KG1 (cell line): ENCODE measurements at regions not wholly inside any gene's neighbourhood (a gene's known extent, or its start where the extent isn't known, plus 50 kb on each side); places are given as distances from the start of the nearest gene placed in this dataset.
"Not testable (repeated sequence)": the region's sequence is repeated elsewhere in the genome, so short reads cannot be mapped to it uniquely, and the experiment has no call there.

ENCODE experiments used
- DNase-seq: peaks from one replicate; lab custom pipeline; 2025; lab: John Stamatoyannopoulos, UW

DNA sequence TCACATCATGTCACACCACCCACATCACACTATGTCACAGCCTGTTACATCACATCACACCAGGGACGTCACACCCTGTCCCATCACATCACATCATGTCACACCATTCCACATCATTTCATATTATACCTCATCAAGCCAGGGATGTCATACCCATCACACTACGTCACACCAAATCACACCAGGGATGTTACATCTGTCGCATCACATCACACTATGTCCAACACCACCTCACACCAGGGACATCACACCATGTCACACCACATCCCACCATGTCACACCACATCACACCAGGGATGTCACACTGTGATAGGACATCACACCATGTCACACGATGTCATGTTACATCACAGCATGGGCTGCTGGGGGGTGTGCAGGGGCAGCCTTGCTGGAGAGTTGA is 110.6 kb downstream of the TMEM121 start:
- no peak for DNase-seq

GRCh38 chr14:105637345-105637744 is 111.0 kb downstream of the TMEM121 start:
- not testable (repeated sequence) for DNase-seq

GRCh38 chr14:105639969-105640931 is 113.9 kb downstream of the TMEM121 start:
- not testable (repeated sequence) for DNase-seq

- no peak for DNase-seq
These were observed 114.9 kb downstream of the TMEM121 start for GRCh38 chr14:105641075-105641937.

- DNase-seq: not testable (repeated sequence)
These were observed 115.6 kb downstream of the TMEM121 start for GRCh38 chr14:105641951-105642350.

DNA sequence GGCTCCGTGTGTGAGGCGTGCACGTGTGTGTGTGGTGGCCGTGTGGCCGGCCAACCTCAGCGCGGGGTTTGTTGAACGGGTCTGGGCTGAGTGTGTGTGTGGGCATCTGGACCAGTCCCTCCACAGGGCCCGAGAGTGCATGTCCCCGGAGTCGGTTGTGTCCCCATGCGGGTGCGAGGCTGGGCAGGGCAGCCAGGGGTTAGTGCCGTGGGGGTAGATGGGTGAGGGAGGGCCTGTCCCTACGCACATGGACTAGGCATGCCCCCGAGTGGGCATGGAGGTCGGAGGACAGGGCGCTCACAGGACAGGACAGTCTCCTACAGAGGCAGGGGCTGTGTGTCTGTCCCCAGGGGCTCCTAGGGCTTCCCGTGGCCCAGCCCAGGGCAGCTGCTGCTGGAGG is 116.1 kb downstream of the TMEM121 start:
- not testable (repeated sequence) for DNase-seq

DNA sequence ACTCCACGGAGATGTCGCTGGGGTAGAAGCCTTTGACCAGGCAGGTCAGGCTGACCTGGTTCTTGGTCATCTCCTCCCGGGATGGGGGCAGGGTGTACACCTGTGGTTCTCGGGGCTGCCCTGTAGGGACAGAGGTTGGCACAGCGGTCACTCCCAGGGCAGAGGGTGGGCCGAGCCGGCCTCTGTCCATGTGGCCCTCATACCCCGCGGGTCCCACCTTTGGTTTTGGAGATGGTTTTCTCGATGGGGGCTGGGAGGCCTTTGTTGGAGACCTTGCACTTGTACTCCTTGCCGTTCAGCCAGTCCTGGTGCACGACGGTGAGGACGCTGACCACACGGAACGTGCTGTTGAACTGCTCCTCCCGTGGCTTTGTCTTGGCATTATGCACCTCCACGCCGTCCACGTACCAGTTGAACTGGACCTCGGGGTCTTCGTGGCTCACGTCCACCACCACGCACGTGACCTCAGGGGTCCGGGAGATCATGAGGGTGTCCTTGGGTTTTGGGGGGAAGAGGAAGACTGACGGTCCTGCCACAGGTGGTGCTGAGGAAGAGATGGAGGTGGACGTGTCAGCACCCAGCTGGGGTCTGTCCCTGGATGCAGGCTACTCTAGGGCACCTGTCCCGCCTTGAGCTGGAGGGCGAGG is 117.1 kb downstream of the TMEM121 start:
- not testable (repeated sequence) for DNase-seq

DNA sequence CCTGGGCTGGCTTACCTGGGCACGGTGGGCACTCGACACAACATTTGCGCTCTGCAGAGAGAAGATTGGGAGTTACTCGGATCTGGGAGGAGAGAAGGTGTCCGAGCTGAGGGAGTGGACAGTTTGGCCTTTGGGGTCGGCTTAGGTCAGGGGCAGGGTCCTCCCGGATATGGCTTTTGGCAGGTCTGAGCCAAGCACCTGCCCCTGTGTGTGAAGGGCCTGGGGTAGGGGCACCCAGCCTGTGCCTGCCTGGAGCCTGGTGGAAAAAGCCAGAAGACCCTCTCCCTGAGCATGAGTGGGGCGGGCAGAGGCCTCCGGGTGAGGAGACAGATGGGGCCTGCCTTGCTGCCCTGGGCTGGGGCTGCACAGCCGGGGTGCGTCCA is 117.7 kb downstream of the TMEM121 start:
- DNase-seq: not testable (repeated sequence)

- not testable (repeated sequence) for DNase-seq
These were observed 118.1 kb downstream of the TMEM121 start for GRCh38 chr14:105644457-105644856.

DNA sequence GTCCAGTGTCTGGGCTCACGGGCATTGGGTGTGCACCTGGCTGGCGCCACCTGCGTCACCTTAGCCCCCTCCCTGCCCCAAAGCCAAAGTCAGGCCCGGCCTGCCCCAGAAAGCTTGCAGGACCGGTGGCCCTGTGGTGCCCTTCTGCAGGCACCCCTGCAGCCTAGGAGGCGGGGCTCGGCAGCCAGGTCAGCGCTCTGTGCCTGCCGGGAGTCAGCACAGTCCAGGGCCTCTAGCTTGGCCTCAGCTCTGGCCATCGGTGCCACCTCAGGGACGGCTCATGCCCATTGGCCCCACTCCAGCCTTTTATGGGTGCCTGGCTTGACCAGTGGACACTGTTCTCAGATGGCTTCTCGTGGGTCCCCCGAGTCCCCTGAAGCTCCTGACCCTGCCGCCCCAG is 118.5 kb downstream of the TMEM121 start:
- not testable (repeated sequence) for DNase-seq

DNA sequence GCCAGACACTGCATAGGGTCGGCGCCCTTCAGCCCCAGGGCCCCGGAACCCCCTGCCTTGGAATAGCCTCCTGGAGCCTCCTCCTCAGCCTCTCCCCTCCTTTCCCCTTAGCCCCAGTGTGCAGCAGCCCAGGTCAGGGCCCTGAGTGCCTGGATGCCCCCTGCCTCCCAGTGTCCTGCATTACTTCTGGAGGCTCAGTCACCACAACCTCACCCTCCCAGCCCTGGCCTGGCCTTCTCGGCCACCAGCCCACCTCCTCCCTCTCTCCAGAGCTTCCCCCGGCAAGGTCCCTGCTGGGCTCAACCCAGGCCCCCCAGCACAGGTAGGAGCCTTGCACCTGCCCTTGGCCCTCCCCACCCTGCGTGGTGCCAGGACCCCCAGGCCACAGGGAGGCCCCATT is 119.0 kb downstream of the TMEM121 start:
- not testable (repeated sequence) for DNase-seq

DNA sequence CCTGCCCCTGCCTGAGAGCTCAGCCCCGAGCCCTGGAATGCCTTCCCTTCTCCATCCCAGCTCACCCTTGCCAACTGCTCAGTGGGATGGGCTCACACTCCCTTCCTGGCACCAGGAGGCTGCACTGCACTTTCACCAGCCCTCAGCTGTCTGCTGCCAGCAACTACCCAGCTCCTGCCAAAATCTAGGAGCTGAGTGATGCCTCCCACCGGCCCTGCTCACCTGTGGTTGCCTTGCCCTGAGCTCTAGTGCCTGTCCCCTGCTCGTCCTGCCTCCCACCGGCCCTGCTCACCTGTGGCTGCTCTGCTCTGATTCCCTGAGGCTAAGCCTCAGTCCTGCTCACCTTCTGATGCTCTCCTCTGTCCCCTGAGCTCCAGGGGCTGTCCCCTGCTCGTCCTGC is 119.8 kb downstream of the TMEM121 start:
- DNase-seq: no peak

DNA sequence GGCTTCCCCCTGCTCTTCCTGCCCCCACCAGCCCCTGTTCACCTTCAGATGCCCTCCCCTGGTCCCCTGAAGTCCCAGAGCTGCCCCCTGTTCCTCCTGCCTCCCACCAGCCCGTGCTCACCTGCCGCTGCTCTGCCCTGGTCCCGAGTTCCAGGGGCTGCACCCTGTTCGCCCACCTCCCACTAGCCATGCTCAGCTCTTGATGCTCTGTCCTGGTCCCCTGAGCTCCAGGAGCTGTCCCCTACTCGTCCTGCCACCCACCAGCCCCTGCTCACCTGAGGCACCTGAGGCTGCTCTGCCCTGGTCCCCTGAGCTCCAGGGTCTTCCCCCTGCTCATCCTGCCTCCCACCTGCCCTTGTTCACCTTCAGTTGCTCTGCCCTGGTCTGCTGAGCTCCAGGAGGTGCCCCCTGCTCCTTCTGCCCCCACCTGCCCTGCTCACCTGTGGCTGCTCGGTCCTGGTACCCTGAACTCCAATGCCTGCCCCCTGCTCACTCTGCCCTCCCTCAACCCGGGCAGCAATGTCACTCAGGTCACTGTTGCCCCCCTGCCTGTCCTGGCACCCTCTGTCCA is 120.4 kb downstream of the TMEM121 start:
- not testable (repeated sequence) for DNase-seq

DNA sequence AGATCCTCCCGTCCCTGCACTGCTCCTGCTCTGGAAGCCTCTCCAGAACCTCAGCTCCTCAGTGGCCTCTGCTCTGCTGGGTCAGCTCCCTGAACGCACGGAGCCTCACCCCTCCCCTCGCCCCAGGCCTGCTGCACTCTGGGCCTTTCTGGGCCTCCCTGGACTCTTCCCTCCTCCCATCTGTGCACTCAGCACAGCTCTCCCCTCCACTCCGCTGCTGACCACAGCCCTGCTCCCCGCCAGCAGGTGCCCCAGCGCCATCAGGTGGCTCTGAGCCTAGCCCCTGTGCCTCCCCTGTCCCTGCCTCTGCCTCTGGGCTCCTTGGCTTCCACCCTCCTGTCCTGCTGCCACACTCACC is 121.0 kb downstream of the TMEM121 start:
- not testable (repeated sequence) for DNase-seq

- no peak for DNase-seq
These were observed 121.6 kb downstream of the TMEM121 start for GRCh38 chr14:105647784-105648608.

GRCh38 chr14:105648609-105649535 is 122.5 kb downstream of the TMEM121 start:
- not testable (repeated sequence) for DNase-seq

DNA sequence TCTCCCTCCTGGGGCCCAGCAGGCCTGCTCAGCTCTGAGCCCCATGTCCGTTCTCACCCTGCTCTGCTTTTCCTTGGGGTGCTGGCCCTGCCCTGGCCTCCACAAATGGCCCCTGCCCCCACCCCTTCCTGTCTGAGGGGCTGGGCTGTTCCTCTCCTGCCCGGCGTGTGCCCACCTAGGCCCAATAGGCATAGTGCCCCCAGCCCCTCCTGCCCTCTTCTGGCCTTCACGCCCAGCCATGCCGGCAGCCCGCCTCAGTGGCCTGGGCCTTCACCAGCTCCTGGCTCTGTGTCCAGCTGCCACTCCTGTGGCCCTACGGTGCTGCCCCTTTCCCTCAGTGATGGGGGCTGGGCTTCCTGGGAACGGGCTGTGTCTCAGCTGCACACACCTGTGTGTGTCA is 125.9 kb downstream of the TMEM121 start:
- not testable (repeated sequence) for DNase-seq

DNA sequence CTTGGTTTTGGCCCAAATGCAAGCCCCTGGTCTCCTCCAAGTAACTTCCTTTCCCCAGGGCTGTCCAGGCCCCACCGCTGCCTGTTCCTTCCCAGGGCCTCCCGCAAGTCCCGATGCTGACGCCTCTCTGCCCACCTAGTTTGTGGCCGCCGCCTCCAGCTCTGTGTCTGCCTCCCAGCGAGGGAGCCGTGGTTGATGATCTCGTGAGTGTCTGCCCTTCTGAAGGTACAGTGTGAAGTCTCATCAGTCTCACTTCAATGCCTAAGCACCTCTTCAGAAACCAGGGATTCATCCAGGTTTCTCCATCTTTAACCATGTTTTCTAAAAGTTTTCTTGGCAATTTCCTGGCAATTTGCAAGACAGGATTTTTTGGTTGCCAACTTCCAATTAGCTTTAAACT is 127.5 kb downstream of the TMEM121 start:
- DNase-seq: not testable (repeated sequence)

DNA sequence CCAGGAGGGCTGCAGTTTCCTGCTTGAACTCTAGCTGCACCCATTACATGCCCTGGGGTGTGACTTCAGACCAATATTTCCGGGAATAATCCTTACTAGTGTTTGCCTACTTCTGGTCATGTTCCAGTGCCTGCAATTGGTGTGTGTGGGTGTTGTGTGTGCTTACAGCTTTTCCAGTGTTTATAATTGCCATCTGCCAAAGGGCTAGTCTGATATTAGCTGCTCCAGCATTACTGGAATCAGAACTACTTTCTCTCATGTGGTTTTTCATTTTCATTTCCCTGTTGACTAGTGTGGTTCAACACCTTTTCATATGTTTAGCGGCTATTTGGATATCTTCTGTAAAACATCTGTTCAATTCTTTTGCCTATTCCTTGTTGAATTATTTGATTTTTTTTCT is 132.9 kb downstream of the TMEM121 start:
- not testable (repeated sequence) for DNase-seq
